Pulmonary artery endothelial cell (primary cell): ENCODE measurements at regions not wholly inside any gene's neighbourhood (a gene's known extent, or its start where the extent isn't known, plus 50 kb on each side); places are given as distances from the start of the nearest gene placed in this dataset.

Experiments
- DNase-seq: peaks from one replicate; pipeline ENCODE4 v3.0.0-alpha.2; 2011; ENCODE audit warnings: low read depth, low spot score

- no peak for DNase-seq
Measured at GRCh38 chr9:17967731-17968130, 388.9 kb downstream of the SH3GL2 start.

GRCh38 chr9:17969232-17969631 lies 390.4 kb downstream of the SH3GL2 start:
- DNase-seq: no peak

GRCh38 chr9:17970277-17970676 lies 391.4 kb downstream of the SH3GL2 start:
- no peak for DNase-seq

- DNase-seq: no peak
Measured at GRCh38 chr9:17978773-17979172, 399.9 kb downstream of the SH3GL2 start.

- no peak for DNase-seq
Measured at GRCh38 chr9:17986595-17986994, 407.7 kb downstream of the SH3GL2 start.

- DNase-seq: no peak
Measured at GRCh38 chr9:17987189-17987588, 408.3 kb downstream of the SH3GL2 start.

GRCh38 chr9:17988489-17988888 lies 409.6 kb downstream of the SH3GL2 start:
- no peak for DNase-seq

GRCh38 chr9:17990602-17991001 lies 411.7 kb downstream of the SH3GL2 start:
- DNase-seq: no peak

GRCh38 chr9:17993024-17993423 lies 414.2 kb downstream of the SH3GL2 start:
- no peak for DNase-seq

- no peak for DNase-seq
Measured at GRCh38 chr9:17994695-17995425, 416.0 kb downstream of the SH3GL2 start.

- DNase-seq: no peak
Measured at GRCh38 chr9:17996728-17997127, 417.9 kb downstream of the SH3GL2 start.

GRCh38 chr9:18002718-18003438 lies 424.0 kb downstream of the SH3GL2 start:
- DNase-seq: no peak

- DNase-seq: no peak
Measured at GRCh38 chr9:18006591-18006990, 427.7 kb downstream of the SH3GL2 start.

GRCh38 chr9:18007621-18008020 lies 428.8 kb downstream of the SH3GL2 start:
- DNase-seq: no peak

- DNase-seq: no peak
Measured at GRCh38 chr9:18009902-18010301, 431.0 kb downstream of the SH3GL2 start.

GRCh38 chr9:18010492-18010891 lies 431.6 kb downstream of the SH3GL2 start:
- DNase-seq: no peak

- DNase-seq: no peak
Measured at GRCh38 chr9:18012170-18012569, 433.3 kb downstream of the SH3GL2 start.

GRCh38 chr9:18014556-18014955 lies 435.7 kb downstream of the SH3GL2 start:
- no peak for DNase-seq

GRCh38 chr9:18015116-18015515 lies 436.2 kb downstream of the SH3GL2 start:
- DNase-seq: no peak

- DNase-seq: no peak
Measured at GRCh38 chr9:18017136-18017535, 438.3 kb downstream of the SH3GL2 start.

GRCh38 chr9:18018221-18018620 lies 439.4 kb downstream of the SH3GL2 start:
- DNase-seq: no peak

- DNase-seq: no peak
Measured at GRCh38 chr9:18018661-18019060, 439.8 kb downstream of the SH3GL2 start.

- DNase-seq: no peak
Measured at GRCh38 chr9:18020121-18020745, 441.4 kb downstream of the SH3GL2 start.
